HepG2 (cell line): ENCODE measurements at regions not wholly inside any gene's neighbourhood (a gene's known extent, or its start where the extent isn't known, plus 50 kb on each side); places are given as distances from the start of the nearest gene placed in this dataset.

Experiments
- ATAC-seq: fragments of 200-7000 bp; cut with Tn5 transposase; 3 replicates; pipeline ENCODE4 v1.9.1; 2020; ENCODE audit warnings: mild to moderate bottlenecking, moderate library complexity
- BruUV-seq: library from RNA; stranded (reverse); fragments of 400-500 nt; replicated peaks from 2 replicates; lab custom pipeline; 2021; lab: Mats Ljungman, UMichigan
- CTCF ChIA-PET: fragments of 300-600 bp; formaldehyde crosslinking; extraction: SDS; loops from one replicate; lab custom pipeline; 2021; ENCODE audit warnings: low total read pairs, inconsistent platforms, low intra/inter-chr PET ratio; lab: Yijun Ruan, JAX
- POLR2A ChIA-PET: fragments of 350-600 bp; sonication (Branson Sonifier 250); formaldehyde crosslinking; loops from one replicate; lab custom pipeline; 2020; ENCODE audit warnings: antibody characterized with exemption, inconsistent platforms; lab: Yijun Ruan, JAX
- DNase-seq: peaks from one replicate; pipeline ENCODE4 v3.0.0-alpha.2; 2015; ENCODE audit warnings: low spot score
- FAIRE-seq: peaks from 3 replicates; lab custom pipeline; 2011; peaks lifted over from hg19 to GRCh38; lab: Jason Lieb, UNC
- H2AFZ ChIP-seq: one replicate; pipeline ENCODE4 v1.6.1; 2011; ENCODE audit warnings: low read length, inconsistent platforms
- H3K27ac ChIP-seq: fragments of 300-600 bp; 3 replicates; pipeline ENCODE4 v1.8.0; 2011; ENCODE audit warnings: mixed run types, mild to moderate bottlenecking, mixed read lengths, low read length, inconsistent platforms; ENCODE audit not compliant: insufficient read depth; ENCODE audit errors: extremely low read length
- H3K27me3 ChIP-seq, 2 experiments: fragments of 200-600 bp in 1 of 2; 2 replicates in 1 of 2; 3 replicates in 1 of 2; pipeline versions ENCODE4 v1.6.0 to v1.8.0; 2011; ENCODE audit warnings: low read length in 2 of 2, mild to moderate bottlenecking in 2 of 2, moderate library complexity in 2 of 2, inconsistent platforms in 1 of 2; ENCODE audit not compliant: insufficient read depth in 2 of 2, control insufficient read depth in 1 of 2
- H3K36me3 ChIP-seq, 2 experiments: fragments of 200-600 bp in 1 of 2; replicated peaks in 1 of 2; 2 replicates in 1 of 2; 3 replicates in 1 of 2; pipeline versions ENCODE4 v1.5.1 to v1.8.0; 2011; ENCODE audit warnings: low read length in 2 of 2, inconsistent platforms in 1 of 2; ENCODE audit not compliant: insufficient read depth in 2 of 2, control insufficient read depth in 1 of 2
- H3K4me1 ChIP-seq: 2 replicates; pipeline ENCODE4 v1.5.1; 2012; ENCODE audit warnings: low read length, inconsistent platforms; ENCODE audit not compliant: insufficient read depth
- H3K4me2 ChIP-seq: 2 replicates; pipeline ENCODE4 v1.6.0; 2011; ENCODE audit warnings: low read depth, low read length, inconsistent platforms
- H3K4me3 ChIP-seq, 3 experiments: fragments of 200-600 bp in 1 of 3; sonication (generic), shearing (Covaris generic) in 1 of 3; replicated peaks in 1 of 3; 2 replicates each; pipeline ENCODE4 v1.5.1; 2011 to 2016; ENCODE audit warnings: low read length in 3 of 3, inconsistent platforms in 2 of 3, low read depth in 2 of 3, mild to moderate bottlenecking in 2 of 3, control low read depth in 1 of 3, mixed read lengths in 1 of 3; ENCODE audit not compliant: insufficient read depth in 1 of 3
- H3K79me2 ChIP-seq: one replicate; pipeline ENCODE4 v1.6.1; 2011; ENCODE audit warnings: low read length, inconsistent platforms; ENCODE audit not compliant: insufficient read depth
- H3K9ac ChIP-seq: 2 replicates; pipeline ENCODE4 v1.6.0; 2011; ENCODE audit warnings: mild to moderate bottlenecking, low read depth, low read length, inconsistent platforms; ENCODE audit not compliant: insufficient read depth
- H3K9me3 ChIP-seq: 2 replicates; pipeline ENCODE4 v1.5.1; 2012; ENCODE audit warnings: mild to moderate bottlenecking, low read length
- H4K20me1 ChIP-seq: 2 replicates; pipeline ENCODE4 v1.6.0; 2011; ENCODE audit warnings: inconsistent platforms, mild to moderate bottlenecking, low read length, moderate library complexity; ENCODE audit not compliant: insufficient read depth
- CEBPB ChIP-seq: IDR thresholded peaks from 2 replicates; pipeline ENCODE4 v1.6.1; 2011; ENCODE audit warnings: low read depth, low read length, improper control_type of control experiment, borderline replicate concordance
- FOXA1 ChIP-seq, 2 experiments: fragments of 450-650 bp in 1 of 2; sonication (generic) in 1 of 2; formaldehyde crosslinking in 1 of 2; IDR thresholded peaks; 2 replicates each; pipeline versions ENCODE4 v1.4.0 to v1.6.1; 2016 to 2020; ENCODE audit warnings: missing genetic modification reagents in 1 of 2
- GABPA ChIP-seq, 2 experiments: IDR thresholded peaks; 2 replicates each; pipeline ENCODE4 v1.6.1; 2011 to 2016; ENCODE audit warnings: low read depth in 2 of 2, low read length in 1 of 2, missing biosample characterization in 1 of 2, missing genetic modification characterization in 1 of 2
- NR3C1 ChIP-seq: sonication (generic); formaldehyde crosslinking; IDR thresholded peaks from 2 replicates; pipeline ENCODE4 v1.4.0; 2020; ENCODE audit warnings: missing genetic modification reagents
- ZKSCAN1 ChIP-seq: fragments of 150-350 bp; IDR thresholded peaks from 2 replicates; pipeline ENCODE4 v1.6.1; 2014; ENCODE audit warnings: low read length
- WGBS: methylation state at CpG from one replicate; pipeline ENCODE4 v1.1.6; 2017; ENCODE audit warnings: low lambda C conversion rate; 5-methylcytosine and 5-hydroxymethylcytosine counted together
- in situ Hi-C: cut with HindIII; loops from 2 replicates; pipeline ENCODE4 v1.10.0; 2017; ENCODE audit warnings: low pct_unique_long_range_greater_than_20kb; ENCODE audit not compliant: extremely low pct_ligation_motif_present
- intact Hi-C: fragments of 100-400 bp; cut with micrococcal nuclease; formaldehyde crosslinking; loops from one replicate; pipeline ENCODE4 v1.10.0; 2022; ENCODE audit not compliant: unreplicated experiment
- TF ChIP-seq, protein P1 (sequence below): sonication (generic); formaldehyde crosslinking; IDR thresholded peaks from 2 replicates; pipeline ENCODE4 v1.4.0; 2020; ENCODE audit warnings: mild to moderate bottlenecking, low read depth, missing genetic modification reagents
- TF ChIP-seq, protein P2 (sequence below): sonication (generic); formaldehyde crosslinking; IDR thresholded peaks from 2 replicates; pipeline ENCODE4 v1.4.0; 2020; ENCODE audit warnings: missing genetic modification reagents
- TF ChIP-seq, protein P3 (sequence below): sonication (generic); formaldehyde crosslinking; IDR thresholded peaks from 2 replicates; pipeline ENCODE4 v1.4.0; 2020; ENCODE audit warnings: missing genetic modification reagents, low read depth, mild to moderate bottlenecking, borderline replicate concordance
- TF ChIP-seq, protein P4 (sequence below), 2 experiments: sonication (generic) in 1 of 2; formaldehyde crosslinking in 1 of 2; IDR thresholded peaks; 2 replicates each; pipeline versions ENCODE4 v1.6.1 to v1.9.0; 2014 to 2022; ENCODE audit warnings: antibody characterized with exemption in 1 of 2, borderline replicate concordance in 1 of 2, inconsistent platforms in 1 of 2, low read depth in 1 of 2, missing genetic modification reagents in 1 of 2

DNA sequence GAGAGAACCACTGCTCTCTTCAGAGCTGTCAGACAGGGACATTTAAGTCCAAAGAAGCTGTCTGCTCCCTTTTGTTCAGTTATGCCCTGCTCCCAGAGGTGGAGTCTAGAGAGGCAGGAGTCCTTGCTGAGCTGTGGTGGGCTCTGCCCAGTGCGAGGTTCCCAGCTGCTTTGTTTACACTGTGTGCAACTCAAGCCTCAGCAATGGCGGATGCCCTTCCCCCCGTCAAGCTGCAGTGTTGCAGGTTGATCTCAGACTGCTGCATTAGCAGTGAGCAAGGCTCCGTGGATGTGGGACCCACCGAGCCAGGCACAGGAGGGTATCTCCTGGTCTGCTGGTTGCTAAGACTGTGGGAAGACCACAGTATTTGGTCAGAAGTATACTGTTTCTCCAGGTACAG lies 438.9 kb downstream of the ARL4A start (continued):
- TF ChIP-seq, protein P1, sequence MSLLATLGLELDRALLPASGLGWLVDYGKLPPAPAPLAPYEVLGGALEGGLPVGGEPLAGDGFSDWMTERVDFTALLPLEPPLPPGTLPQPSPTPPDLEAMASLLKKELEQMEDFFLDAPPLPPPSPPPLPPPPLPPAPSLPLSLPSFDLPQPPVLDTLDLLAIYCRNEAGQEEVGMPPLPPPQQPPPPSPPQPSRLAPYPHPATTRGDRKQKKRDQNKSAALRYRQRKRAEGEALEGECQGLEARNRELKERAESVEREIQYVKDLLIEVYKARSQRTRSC (CRISPR knock-in tag) = no peak
- TF ChIP-seq NR3C1 (CRISPR knock-in tag) = no peak
- TF ChIP-seq FOXA1 (IDR thresholded peaks at IDR 0.05) = no peak
- peak; percentile 78 for TF ChIP-seq FOXA1 (CRISPR knock-in tag; IDR thresholded peaks at IDR 0.05)
- TF ChIP-seq, protein P2, sequence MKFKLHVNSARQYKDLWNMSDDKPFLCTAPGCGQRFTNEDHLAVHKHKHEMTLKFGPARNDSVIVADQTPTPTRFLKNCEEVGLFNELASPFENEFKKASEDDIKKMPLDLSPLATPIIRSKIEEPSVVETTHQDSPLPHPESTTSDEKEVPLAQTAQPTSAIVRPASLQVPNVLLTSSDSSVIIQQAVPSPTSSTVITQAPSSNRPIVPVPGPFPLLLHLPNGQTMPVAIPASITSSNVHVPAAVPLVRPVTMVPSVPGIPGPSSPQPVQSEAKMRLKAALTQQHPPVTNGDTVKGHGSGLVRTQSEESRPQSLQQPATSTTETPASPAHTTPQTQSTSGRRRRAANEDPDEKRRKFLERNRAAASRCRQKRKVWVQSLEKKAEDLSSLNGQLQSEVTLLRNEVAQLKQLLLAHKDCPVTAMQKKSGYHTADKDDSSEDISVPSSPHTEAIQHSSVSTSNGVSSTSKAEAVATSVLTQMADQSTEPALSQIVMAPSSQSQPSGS (CRISPR knock-in tag) = no peak
- no peak for TF ChIP-seq GABPA (IDR thresholded peaks at IDR 0.05; ENCODE audit: low read depth, low read length)
- no peak for TF ChIP-seq GABPA (CRISPR knock-in tag; IDR thresholded peaks at IDR 0.05; ENCODE audit: low read depth)
- TF ChIP-seq, protein P3, sequence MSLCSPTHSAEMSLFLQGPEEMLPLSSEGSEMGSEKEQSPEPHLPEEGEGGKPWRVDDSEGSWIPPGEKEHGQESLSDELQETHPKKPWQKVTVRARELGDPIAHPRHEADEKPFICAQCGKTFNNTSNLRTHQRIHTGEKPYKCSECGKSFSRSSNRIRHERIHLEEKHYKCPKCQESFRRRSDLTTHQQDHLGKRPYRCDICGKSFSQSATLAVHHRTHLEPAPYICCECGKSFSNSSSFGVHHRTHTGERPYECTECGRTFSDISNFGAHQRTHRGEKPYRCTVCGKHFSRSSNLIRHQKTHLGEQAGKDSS (CRISPR knock-in tag) = no peak

DNA sequence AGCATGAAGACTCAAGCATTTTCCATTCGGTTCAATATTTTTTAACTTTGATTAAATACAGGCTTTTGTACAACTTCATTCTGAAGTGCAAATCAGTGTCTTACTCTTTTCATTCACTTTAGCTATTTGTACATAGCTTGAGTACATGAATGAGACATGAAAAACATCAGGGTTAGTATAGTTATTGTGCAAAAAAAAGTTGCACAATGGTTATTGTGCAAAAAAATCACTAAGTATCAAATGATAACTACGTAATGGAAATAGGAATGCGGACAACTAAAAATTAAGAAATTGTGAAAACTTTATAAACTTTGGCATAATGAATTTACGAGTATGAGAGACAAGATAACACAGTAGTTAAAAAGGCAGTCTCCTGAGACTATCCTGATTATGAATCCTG lies 442.9 kb downstream of the ARL4A start:
- Histone ChIP-seq H3K9me3 (no peaks in the 10 kb centered on the region), H2AFZ (no peak overlapping the region), H3K36me3 (no peaks in the 10 kb centered on the region), H3K4me3 (no peak overlapping the region), H3K4me2 (no peak overlapping the region), H3K4me1 (peaks cover 10% of the 10 kb centered on the region), H3K79me2 (no peaks in the 10 kb centered on the region)
- WGBS = 51% methylated on average over 4 of the region's 4 CpGs
- ATAC-seq (no peak), FAIRE-seq (no peak)
- intact Hi-C loops = no loop called here
- BruUV-seq = no TSS peak
- POLR2A ChIA-PET = no interaction called here
- TF ChIP-seq CEBPB (0 out of 2 replicates have a peak, but pooled peaks have one; percentile 26), ZKSCAN1 (no peak)
- TF ChIP-seq, protein P4, sequence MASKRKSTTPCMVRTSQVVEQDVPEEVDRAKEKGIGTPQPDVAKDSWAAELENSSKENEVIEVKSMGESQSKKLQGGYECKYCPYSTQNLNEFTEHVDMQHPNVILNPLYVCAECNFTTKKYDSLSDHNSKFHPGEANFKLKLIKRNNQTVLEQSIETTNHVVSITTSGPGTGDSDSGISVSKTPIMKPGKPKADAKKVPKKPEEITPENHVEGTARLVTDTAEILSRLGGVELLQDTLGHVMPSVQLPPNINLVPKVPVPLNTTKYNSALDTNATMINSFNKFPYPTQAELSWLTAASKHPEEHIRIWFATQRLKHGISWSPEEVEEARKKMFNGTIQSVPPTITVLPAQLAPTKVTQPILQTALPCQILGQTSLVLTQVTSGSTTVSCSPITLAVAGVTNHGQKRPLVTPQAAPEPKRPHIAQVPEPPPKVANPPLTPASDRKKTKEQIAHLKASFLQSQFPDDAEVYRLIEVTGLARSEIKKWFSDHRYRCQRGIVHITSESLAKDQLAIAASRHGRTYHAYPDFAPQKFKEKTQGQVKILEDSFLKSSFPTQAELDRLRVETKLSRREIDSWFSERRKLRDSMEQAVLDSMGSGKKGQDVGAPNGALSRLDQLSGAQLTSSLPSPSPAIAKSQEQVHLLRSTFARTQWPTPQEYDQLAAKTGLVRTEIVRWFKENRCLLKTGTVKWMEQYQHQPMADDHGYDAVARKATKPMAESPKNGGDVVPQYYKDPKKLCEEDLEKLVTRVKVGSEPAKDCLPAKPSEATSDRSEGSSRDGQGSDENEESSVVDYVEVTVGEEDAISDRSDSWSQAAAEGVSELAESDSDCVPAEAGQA (IDR thresholded peaks at IDR 0.05; ENCODE audit: low read depth) = no peak
- TF ChIP-seq, protein P4 (CRISPR knock-in tag; IDR thresholded peaks at IDR 0.05; ENCODE audit: borderline replicate concordance) = no peak
- TF ChIP-seq, all 625 proteins: peak for 1
- in situ Hi-C loops = no loop called here
- Histone ChIP-seq H3K9ac (no peak overlapping the region), H3K27ac (no peak overlapping the region), H3K27me3 (no peaks in the 10 kb centered on the region), H4K20me1 (no peaks in the 10 kb centered on the region)
- CTCF ChIA-PET = no interaction called here
- DNase-seq = no peak
